A549 (cell line): ENCODE measurements at regions not wholly inside any gene's neighbourhood (a gene's known extent, or its start where the extent isn't known, plus 50 kb on each side); places are given as distances from the start of the nearest gene placed in this dataset.

ENCODE experiments used
- ATAC-seq, 2 experiments: fragments of 200-7000 bp in 1 of 2; fragments of >200 bp in 1 of 2; cut with Nextera tagmentation in 1 of 2; cut with Tn5 transposase in 1 of 2; 3 replicates each; pipeline versions ENCODE4 v1.8.0 to v1.9.1; 2018 to 2020; ENCODE audit warnings: mild to moderate bottlenecking in 1 of 2, moderate library complexity in 1 of 2
- CTCF ChIA-PET: fragments of 300-600 bp; sonication (Branson Sonifier 250); formaldehyde crosslinking; extraction: SDS; loops from one replicate; lab custom pipeline; 2021; ENCODE audit warnings: antibody characterized with exemption, inconsistent platforms; lab: Yijun Ruan, JAX
- POLR2A ChIA-PET: fragments of 350-600 bp; formaldehyde crosslinking; extraction: SDS; loops from one replicate; lab custom pipeline; 2021; ENCODE audit warnings: antibody characterized with exemption, inconsistent platforms; lab: Yijun Ruan, JAX
- DNase-seq, 2 experiments: peaks; one replicate each; pipeline versions ENCODE4 v3.0.0 to v3.0.0-alpha.2; 2011 to 2016; ENCODE audit warnings: low read depth in 1 of 2, low spot score in 1 of 2
- FAIRE-seq: peaks from 2 replicates; lab custom pipeline; 2011; peaks lifted over from hg19 to GRCh38; lab: Jason Lieb, UNC
- H3K27ac ChIP-seq, 2 experiments: fragments of >200 bp; sonication (Bioruptor Twin); formaldehyde crosslinking; 3 replicates each; pipeline ENCODE4 v1.5.1; 2016 to 2017
- H3K4me1 ChIP-seq: fragments of >200 bp; sonication (Bioruptor Twin); formaldehyde crosslinking; 3 replicates; pipeline ENCODE4 v1.6.1; 2016
- H3K4me2 ChIP-seq: fragments of >200 bp; sonication (Bioruptor Twin); formaldehyde crosslinking; 3 replicates; pipeline ENCODE4 v1.6.1; 2016
- H3K4me3 ChIP-seq: fragments of >200 bp; sonication (Bioruptor Twin); formaldehyde crosslinking; 3 replicates; pipeline ENCODE4 v1.5.1; 2016
- H3K9me3 ChIP-seq: fragments of >200 bp; sonication (Bioruptor Twin); formaldehyde crosslinking; 3 replicates; pipeline ENCODE4 v1.6.1; 2016
- CBX2 ChIP-seq: fragments of 200-600 bp; sonication (generic); IDR thresholded peaks from 2 replicates; pipeline ENCODE4 v1.6.1; 2016; ENCODE audit warnings: low read depth, mild to moderate bottlenecking, borderline replicate concordance
- CEBPB ChIP-seq, 2 experiments: fragments of >200 bp in 1 of 2; sonication (Bioruptor Twin) in 1 of 2; formaldehyde crosslinking in 1 of 2; IDR thresholded peaks; 2 replicates each; pipeline ENCODE4 v1.6.1; 2012 to 2016
- CHD4 ChIP-seq: fragments of 200-600 bp; sonication (generic); IDR thresholded peaks from 2 replicates; pipeline ENCODE4 v1.6.1; 2016; ENCODE audit warnings: antibody characterized with exemption, mild to moderate bottlenecking, borderline replicate concordance
- E2F6 ChIP-seq: IDR thresholded peaks from 2 replicates; pipeline ENCODE4 v1.6.1; 2012; ENCODE audit warnings: low read depth, borderline replicate concordance
- EHF ChIP-seq: fragments of 250-450 bp; sonication (Bioruptor Pico); IDR thresholded peaks from 2 replicates; pipeline ENCODE4 v1.5.0; 2020; ENCODE audit warnings: mild to moderate bottlenecking
- EP300 ChIP-seq, 2 experiments: fragments of >200 bp; sonication (Bioruptor Twin); formaldehyde crosslinking; IDR thresholded peaks; 2 replicates in 1 of 2; 3 replicates in 1 of 2; pipeline ENCODE4 v1.6.1; 2016 to 2017
- ESRRA ChIP-seq: fragments of 150-350 bp; IDR thresholded peaks from 2 replicates; pipeline ENCODE4 v1.6.1; 2014; ENCODE audit warnings: mild to moderate bottlenecking, low read length, borderline replicate concordance
- HOXA7 ChIP-seq: fragments of 250-450 bp; sonication (Bioruptor Pico); IDR thresholded peaks from 2 replicates; pipeline ENCODE4 v1.5.0; 2020; ENCODE audit warnings: mild to moderate bottlenecking, moderate library complexity
- JUN ChIP-seq, 2 experiments: fragments of >200 bp; sonication (Bioruptor Twin); formaldehyde crosslinking; IDR thresholded peaks; 2 replicates in 1 of 2; 3 replicates in 1 of 2; pipeline ENCODE4 v1.6.1; 2016 to 2017
- MAFK ChIP-seq: fragments of 450-650 bp; IDR thresholded peaks from 2 replicates; pipeline ENCODE4 v1.6.1; 2014; ENCODE audit not compliant: partially characterized antibody
- MAX ChIP-seq: IDR thresholded peaks from 2 replicates; pipeline ENCODE4 v1.6.1; 2012
- MAZ ChIP-seq: fragments of 150-350 bp; IDR thresholded peaks from 2 replicates; pipeline ENCODE4 v1.6.1; 2014; ENCODE audit warnings: antibody characterized with exemption, low read depth, low read length, borderline replicate concordance
- MYC ChIP-seq: IDR thresholded peaks from 2 replicates; pipeline ENCODE4 v1.6.1; 2012; ENCODE audit warnings: mild to moderate bottlenecking, inconsistent platforms, low read length, improper control_type of control experiment, borderline replicate concordance
- NFE2L2 ChIP-seq: fragments of 150-350 bp; conservative IDR thresholded peaks from 2 replicates; pipeline ENCODE4 v1.6.1; 2014; ENCODE audit warnings: low read length
- PHF8 ChIP-seq: fragments of 200-600 bp; sonication (generic); IDR thresholded peaks from 2 replicates; pipeline ENCODE4 v1.6.1; 2016; ENCODE audit warnings: low read depth, mild to moderate bottlenecking, antibody characterized with exemption, moderate library complexity, borderline replicate concordance
- RFX5 ChIP-seq: fragments of 450-650 bp; IDR thresholded peaks from 2 replicates; pipeline ENCODE4 v1.7.1; 2014; ENCODE audit warnings: antibody characterized with exemption, mild to moderate bottlenecking, moderate library complexity
- RNF2 ChIP-seq: fragments of 200-600 bp; sonication (generic); IDR thresholded peaks from 2 replicates; pipeline ENCODE4 v1.6.1; 2016; ENCODE audit warnings: low read depth, mild to moderate bottlenecking, antibody characterized with exemption, moderate library complexity, borderline replicate concordance
- SREBF2 ChIP-seq: fragments of 450-650 bp; IDR thresholded peaks from 2 replicates; pipeline ENCODE4 v1.6.1; 2014; ENCODE audit warnings: mild to moderate bottlenecking, moderate library complexity
- TP53 ChIP-seq: fragments of 250-450 bp; sonication (Bioruptor Pico); IDR thresholded peaks from 2 replicates; pipeline ENCODE4 v1.5.0; 2021; ENCODE audit warnings: mild to moderate bottlenecking, moderate library complexity
- USF2 ChIP-seq: fragments of 450-650 bp; IDR thresholded peaks from 2 replicates; pipeline ENCODE4 v1.6.1; 2014; ENCODE audit warnings: antibody characterized with exemption
- ZNF302 ChIP-seq: fragments of 250-450 bp; sonication (Bioruptor Pico); IDR thresholded peaks from 2 replicates; pipeline ENCODE4 v1.9.0; 2021; ENCODE audit warnings: inconsistent platforms, mild to moderate bottlenecking, moderate library complexity
- WGBS: methylation state at CpG from one replicate; pipeline ENCODE4 v1.1.6; 2017; ENCODE audit errors: missing lambda C conversion rate; 5-methylcytosine and 5-hydroxymethylcytosine counted together

- 1% methylated on average over 3 of the region's 3 CpGs for WGBS
- TF ChIP-seq MAFK (peak; percentile 42), PHF8 (no peak), NFE2L2 (peak; percentile 66; the same call in 1 of the 2 replicates)
- ATAC-seq (no peak), DNase-seq (no peak), FAIRE-seq (no peak)
- H3K4me2 ChIP-seq, result no peak overlapping the region
- H3K4me3 ChIP-seq, result no peak overlapping the region
- ChIA-PET POLR2A (no interaction called here), CTCF (no interaction called here)
- no peaks in the 10 kb centered on the region for H3K9me3 ChIP-seq
- H3K27ac ChIP-seq, result no peak overlapping the region
- no peaks in the 10 kb centered on the region for H3K4me1 ChIP-seq
These were observed 305.8 kb downstream of the PPARGC1A start for GRCh38 chr4:23584024-23584423.

- no peak for DNase-seq
- POLR2A ChIA-PET, result no interaction called here
- Histone ChIP-seq H3K4me2 (no peak overlapping the region), H3K4me3 (no peak overlapping the region), H3K4me1 (no peaks in the 10 kb centered on the region), H3K27ac (no peak overlapping the region), H3K9me3 (no peaks in the 10 kb centered on the region)
- no peak for FAIRE-seq
- WGBS, result 6% methylated on average over 1 of the region's 1 CpG
- TF ChIP-seq TP53 (CRISPR knock-in tag) (no peak), SREBF2 (no peak), CBX2 (no peak), MAFK (no peak), EP300 (IDR thresholded peaks at IDR 0.05) (no peak), MAZ (no peak), RNF2 (no peak), E2F6 (no peak), EHF (no peak), CHD4 (no peak), USF2 (no peak)
- CTCF ChIA-PET, result interaction anchor here (1.1 kb wide), 1 partner anchor 17 kb away, joined by 3 read pairs; no protein-coding TSS in a partner anchor
- ATAC-seq, result no peak
These were observed 307.2 kb downstream of the PPARGC1A start for GRCh38 chr4:23582671-23583070.

GRCh38 chr4:23579166-23579565 lies 310.7 kb downstream of the PPARGC1A start:
- 46% methylated on average over 6 of the region's 6 CpGs for WGBS
- POLR2A ChIA-PET, result no interaction called here
- FAIRE-seq, result no peak
- no peak overlapping the region for H3K4me3 ChIP-seq
- DNase-seq, result no peak
- no peak overlapping the region for H3K4me2 ChIP-seq
- TF ChIP-seq HOXA7 (no peak), MYC (no peak), CEBPB (IDR thresholded peaks at IDR 0.05) (no peak), CBX2 (no peak), ESRRA (no peak), MAX (no peak), ZNF302 (CRISPR knock-in tag) (no peak), JUN (IDR thresholded peaks at IDR 0.05) (no peak), USF2 (no peak), RFX5 (no peak)
- H3K9me3 ChIP-seq, result no peaks in the 10 kb centered on the region
- ATAC-seq, result no peak
- H3K4me1 ChIP-seq, result no peaks in the 10 kb centered on the region
- no peak overlapping the region for H3K27ac ChIP-seq
- CTCF ChIA-PET, result no interaction called here
